GM19372 (cell line): ENCODE measurements at regions not wholly inside any gene's neighbourhood (a gene's known extent, or its start where the extent isn't known, plus 50 kb on each side); places are given as distances from the start of the nearest gene placed in this dataset.

Source experiments
- ATAC-seq: cut with Tn5 transposase; IDR thresholded peaks from one replicate; pipeline ENCODE4 v1.9.1; 2021; ENCODE audit warnings: mild to moderate bottlenecking, low read depth, moderate library complexity; ENCODE audit not compliant: unreplicated experiment

- no peak for ATAC-seq
These were observed 50.6 kb upstream of the OSR1 start for GRCh38 chr2:19409046-19409445.

- no peak for ATAC-seq
These were observed 50.2 kb upstream of the OSR1 start for GRCh38 chr2:19408592-19408991.
